ENCODE measurements at regions not wholly inside any gene's neighbourhood (a gene's known extent, or its start where the extent isn't known, plus 50 kb on each side); places are given as distances from the start of the nearest gene placed in this dataset.

- TF ChIP-seq CTCF (IDR thresholded peaks at IDR 0.05), result no peak
- no peak for TF ChIP-seq POLR2A (IDR thresholded peaks at IDR 0.05)
Measured at GRCh38 chr9:13862654-13863053, 451.3 kb downstream of the NFIB start.

All from thyroid gland (tissue), 4 donors.